ENCODE measurements at regions not wholly inside any gene's neighbourhood (a gene's known extent, or its start where the extent isn't known, plus 50 kb on each side); places are given as distances from the start of the nearest gene placed in this dataset.

- no peak for TF ChIP-seq CHD7 (IDR thresholded peaks at IDR 0.05; ENCODE audit: insufficient replicate concordance, low read length)
- no peak for TF ChIP-seq POLR2A (IDR thresholded peaks at IDR 0.05; ENCODE audit: control extremely low read depth in 1 of 2, low read depth in 2 of 2, low read length in 2 of 2)
- TF ChIP-seq SRF (IDR thresholded peaks at IDR 0.05; ENCODE audit: low read depth, low read length): no peak
- TF ChIP-seq HDAC6 (IDR thresholded peaks at IDR 0.05; ENCODE audit: low read depth, low read length): no peak
- no peak for TF ChIP-seq EP300 (IDR thresholded peaks at IDR 0.05; ENCODE audit: borderline replicate concordance in 1 of 2, low read depth in 2 of 2, low read length in 2 of 2)
- no peak for TF ChIP-seq PHF8 (conservative IDR thresholded peaks at IDR 0.05; ENCODE audit: low read depth, low read length)
- no peak for TF ChIP-seq RFX5 (IDR thresholded peaks at IDR 0.05; ENCODE audit: borderline replicate concordance, low read depth, low read length)
- no peak for TF ChIP-seq ATF2 (IDR thresholded peaks at IDR 0.05; ENCODE audit: low read length)
- no peak for TF ChIP-seq RBBP5 (IDR thresholded peaks at IDR 0.05; ENCODE audit: borderline replicate concordance, low read depth, low read length)
These were observed 189.8 kb upstream of the OPRM1 start (continued) for GRCh38 chr6:153849072-153849779.
